GM19035 (cell line): ENCODE measurements at regions not wholly inside any gene's neighbourhood (a gene's known extent, or its start where the extent isn't known, plus 50 kb on each side); places are given as distances from the start of the nearest gene placed in this dataset.

ENCODE experiments used
- ATAC-seq: cut with Tn5 transposase; IDR thresholded peaks from one replicate; pipeline ENCODE4 v1.9.1; 2021; ENCODE audit not compliant: unreplicated experiment

GRCh38 chr4:125433453-125433852, 118.7 kb downstream of the FAT4 start:
- ATAC-seq: no peak

GRCh38 chr4:125434136-125434535, 119.4 kb downstream of the FAT4 start:
- no peak for ATAC-seq

GRCh38 chr4:125440814-125441213, 126.1 kb downstream of the FAT4 start:
- no peak for ATAC-seq

GRCh38 chr4:125444166-125444565, 129.4 kb downstream of the FAT4 start:
- ATAC-seq: no peak

- ATAC-seq: no peak
Observed at GRCh38 chr4:125445525-125445924, 130.8 kb downstream of the FAT4 start.

GRCh38 chr4:125447551-125448290, 133.0 kb downstream of the FAT4 start:
- ATAC-seq: no peak

GRCh38 chr4:125456075-125456474, 141.3 kb downstream of the FAT4 start:
- no peak for ATAC-seq

GRCh38 chr4:125459531-125459930, 144.8 kb downstream of the FAT4 start:
- ATAC-seq: no peak

- no peak for ATAC-seq
Observed at GRCh38 chr4:125461676-125462363, 147.1 kb downstream of the FAT4 start.

GRCh38 chr4:125464146-125464545, 149.4 kb downstream of the FAT4 start:
- ATAC-seq: no peak

- ATAC-seq: no peak
Observed at GRCh38 chr4:125481334-125482045, 166.7 kb downstream of the FAT4 start.

GRCh38 chr4:125482822-125483221, 168.1 kb downstream of the FAT4 start:
- ATAC-seq: no peak

GRCh38 chr4:125483278-125483677, 168.5 kb downstream of the FAT4 start:
- ATAC-seq: no peak

GRCh38 chr4:125484912-125485311, 170.2 kb downstream of the FAT4 start:
- no peak for ATAC-seq

- ATAC-seq: no peak
Observed at GRCh38 chr4:125486351-125486750, 171.6 kb downstream of the FAT4 start.

- no peak for ATAC-seq
Observed at GRCh38 chr4:125489952-125490690, 175.4 kb downstream of the FAT4 start.

- no peak for ATAC-seq
Observed at GRCh38 chr4:125492957-125493356, 178.2 kb downstream of the FAT4 start.

- no peak for ATAC-seq
Observed at GRCh38 chr4:125497861-125498260, 183.1 kb downstream of the FAT4 start.

GRCh38 chr4:125498981-125499380, 184.2 kb downstream of the FAT4 start:
- no peak for ATAC-seq

GRCh38 chr4:125501090-125501489, 186.3 kb downstream of the FAT4 start:
- no peak for ATAC-seq

GRCh38 chr4:125501568-125501967, 186.8 kb downstream of the FAT4 start:
- ATAC-seq: no peak
